Activated CD8-positive, alpha-beta memory T cell treated with anti-CD3 and anti-CD28 coated beads, Interleukin-2, amount 50 U/mL, for 24 hours (primary cell): ENCODE measurements at regions not wholly inside any gene's neighbourhood (a gene's known extent, or its start where the extent isn't known, plus 50 kb on each side); places are given as distances from the start of the nearest gene placed in this dataset.

Source experiments
- DNase-seq: peaks from one replicate; pipeline ENCODE4 v3.0.0-alpha.2; 2020; ENCODE audit errors: extremely low read depth

GRCh38 chr14:34350903-34351302 is 111.1 kb downstream of the SPTSSA start:
- DNase-seq: no peak

- DNase-seq: no peak
Measured at GRCh38 chr14:34348592-34348991, 113.4 kb downstream of the SPTSSA start.

- DNase-seq: no peak
Measured at GRCh38 chr14:34347683-34348082, 114.4 kb downstream of the SPTSSA start.

GRCh38 chr14:34345718-34346465 is 116.1 kb downstream of the SPTSSA start:
- DNase-seq: no peak

GRCh38 chr14:34344318-34344717 is 117.7 kb downstream of the SPTSSA start:
- DNase-seq: no peak

- DNase-seq: no peak
Measured at GRCh38 chr14:34340025-34340625, 121.9 kb downstream of the SPTSSA start.

- DNase-seq: no peak
Measured at GRCh38 chr14:34338056-34338455, 124.0 kb downstream of the SPTSSA start.

- DNase-seq: no peak
Measured at GRCh38 chr14:34336501-34336900, 125.5 kb downstream of the SPTSSA start.

- DNase-seq: no peak
Measured at GRCh38 chr14:34335968-34336367, 126.1 kb downstream of the SPTSSA start.

- DNase-seq: no peak
Measured at GRCh38 chr14:34334329-34334728, 127.7 kb downstream of the SPTSSA start.

GRCh38 chr14:34331728-34332623 is 130.1 kb downstream of the SPTSSA start:
- peak; percentile 14 for DNase-seq

GRCh38 chr14:34330846-34331245 is 131.2 kb downstream of the SPTSSA start:
- DNase-seq: no peak

GRCh38 chr14:34329301-34329700 is 132.7 kb downstream of the SPTSSA start:
- DNase-seq: no peak

GRCh38 chr14:34328178-34328577 is 133.9 kb downstream of the SPTSSA start:
- DNase-seq: no peak

- DNase-seq: no peak
Measured at GRCh38 chr14:34325493-34325892, 136.5 kb downstream of the SPTSSA start.

- no peak for DNase-seq
Measured at GRCh38 chr14:34324363-34324795, 137.7 kb downstream of the SPTSSA start.

- peak; percentile 47 for DNase-seq
Measured at GRCh38 chr14:34322940-34323418, 139.1 kb downstream of the SPTSSA start.

- DNase-seq: no peak
Measured at GRCh38 chr14:34319140-34319539, 142.9 kb downstream of the SPTSSA start.

GRCh38 chr14:34318014-34318413 is 144.0 kb downstream of the SPTSSA start:
- DNase-seq: no peak

GRCh38 chr14:34310724-34311123 is 151.3 kb downstream of the SPTSSA start:
- no peak for DNase-seq

GRCh38 chr14:34303811-34304210 is 158.2 kb downstream of the SPTSSA start:
- DNase-seq: no peak

- DNase-seq: no peak
Measured at GRCh38 chr14:34302654-34303053, 159.4 kb downstream of the SPTSSA start.
